GM18868 (cell line): ENCODE measurements at regions not wholly inside any gene's neighbourhood (a gene's known extent, or its start where the extent isn't known, plus 50 kb on each side); places are given as distances from the start of the nearest gene placed in this dataset.

ENCODE experiments used
- ATAC-seq: cut with Tn5 transposase; IDR thresholded peaks from one replicate; pipeline ENCODE4 v1.9.1; 2021; ENCODE audit warnings: mild to moderate bottlenecking, moderate library complexity; ENCODE audit not compliant: unreplicated experiment

GRCh38 chr6:127051571-127052260 lies 66.8 kb upstream of the RSPO3 start:
- no peak for ATAC-seq

- ATAC-seq, result no peak
These were observed 65.2 kb upstream of the RSPO3 start for GRCh38 chr6:127053032-127053874.

- ATAC-seq, result no peak
These were observed 64.6 kb upstream of the RSPO3 start for GRCh38 chr6:127053875-127054235.

- ATAC-seq, result no peak
These were observed 60.4 kb upstream of the RSPO3 start for GRCh38 chr6:127058027-127058426.

GRCh38 chr6:127058936-127059335 lies 59.5 kb upstream of the RSPO3 start:
- no peak for ATAC-seq
